ENCODE measurements at regions not wholly inside any gene's neighbourhood (a gene's known extent, or its start where the extent isn't known, plus 50 kb on each side); places are given as distances from the start of the nearest gene placed in this dataset.
A peak's percentile ranks its signal among the peaks of the same experiment; 100 is the strongest.

DNA sequence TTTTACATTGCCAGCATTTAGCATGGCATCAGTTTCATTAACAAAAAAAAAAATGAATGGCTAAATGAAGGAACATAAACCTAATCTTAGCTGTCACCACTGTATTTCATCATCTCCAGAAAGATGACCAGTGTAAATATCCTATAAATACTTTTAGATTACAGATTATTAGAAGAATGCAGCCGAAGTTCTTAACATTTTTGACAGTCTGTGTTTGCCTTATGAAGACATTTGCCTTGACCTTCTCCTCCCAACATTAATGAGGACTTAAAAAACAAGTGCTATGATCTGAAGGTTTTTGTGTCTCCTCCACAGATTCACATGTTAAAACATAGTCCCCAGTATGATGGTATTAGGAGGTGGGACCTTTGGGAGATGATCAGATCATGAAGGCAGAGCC, 253.0 kb downstream of the SNAPC1 start:
- TF ChIP-seq RAD21 (IDR thresholded peaks at IDR 0.05; ENCODE audit: low read length), result no peak
- TF ChIP-seq CHD1 (IDR thresholded peaks at IDR 0.05; ENCODE audit: low read depth, low read length), result no peak
- peak; percentile 42; the same call in 1 of the 2 replicates for TF ChIP-seq CEBPB (IDR thresholded peaks at IDR 0.05; ENCODE audit: low read depth, low read length)
- TF ChIP-seq SMC3 (IDR thresholded peaks at IDR 0.05; ENCODE audit: low read depth, low read length), result no peak
- TF ChIP-seq, protein P1, sequence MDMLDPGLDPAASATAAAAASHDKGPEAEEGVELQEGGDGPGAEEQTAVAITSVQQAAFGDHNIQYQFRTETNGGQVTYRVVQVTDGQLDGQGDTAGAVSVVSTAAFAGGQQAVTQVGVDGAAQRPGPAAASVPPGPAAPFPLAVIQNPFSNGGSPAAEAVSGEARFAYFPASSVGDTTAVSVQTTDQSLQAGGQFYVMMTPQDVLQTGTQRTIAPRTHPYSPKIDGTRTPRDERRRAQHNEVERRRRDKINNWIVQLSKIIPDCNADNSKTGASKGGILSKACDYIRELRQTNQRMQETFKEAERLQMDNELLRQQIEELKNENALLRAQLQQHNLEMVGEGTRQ (IDR thresholded peaks at IDR 0.05; ENCODE audit: low read depth, low read length), result no peak
- no peak for TF ChIP-seq BHLHE40 (IDR thresholded peaks at IDR 0.05; ENCODE audit: low read depth, low read length)
- no peak for TF ChIP-seq POLR2A (IDR thresholded peaks at IDR 0.05; ENCODE audit: low read depth, low read length)
- TF ChIP-seq RCOR1 (IDR thresholded peaks at IDR 0.05; ENCODE audit: insufficient replicate concordance, low read length), result no peak
- dilution Hi-C loops (cut with HindIII; ENCODE audit: low sequenced_read_pairs, unreplicated experiment) (no loop called here), in situ Hi-C loops (cut with MboI; ENCODE audit: low sequenced_read_pairs) (no loop called here), intact Hi-C loops (cut with micrococcal nuclease) (no loop called here)
- H3K18ac ChIP-seq (ENCODE audit: low read depth, low read length), result peak overlapping the region; percentile 77
- H3K79me1 ChIP-seq (ENCODE audit: low read depth in 1 of 2, low read length in 2 of 2), result no peaks in the 10 kb centered on the region
- H3K9me3 ChIP-seq (ENCODE audit: control insufficient read depth, insufficient read depth, low read length), result peaks cover 4% of the 10 kb centered on the region; the same call in 1 of the 2 replicates
- H3K23ac ChIP-seq (ENCODE audit: low read depth, low read length), result peak overlapping the region; percentile 79; the same call in 1 of the 2 replicates
- no TSS peak for BruUV-seq (replicated peaks)
- peak overlapping the region; percentile 16; the same call in 1 of the 2 replicates for H3K56ac ChIP-seq (ENCODE audit: extremely low read depth, insufficient read depth, low read length)
- no peak overlapping the region for H3K4me3 ChIP-seq (ENCODE audit: insufficient read depth, low read depth, low read length)
- peak overlapping the region; percentile 40 for H2AK5ac ChIP-seq (ENCODE audit: low read depth, low read length)
- peak overlapping the region; percentile 3; the same call in 1 of the 2 replicates for H3K4me2 ChIP-seq (ENCODE audit: low read depth, low read length)
- H4K8ac ChIP-seq (ENCODE audit: low read depth in 2 of 2, low read length in 2 of 2), result peak overlapping the region; percentile 49 to 62; a peak in 3 of 4 replicates
- H4K91ac ChIP-seq (ENCODE audit: insufficient read depth, low read depth, low read length), result peak overlapping the region; percentile 90
- H3K27me3 ChIP-seq (ENCODE audit: control insufficient read depth, insufficient read depth, low read length), result no peaks in the 10 kb centered on the region
- DNase-seq (peak; percentile 45), ATAC-seq (ENCODE audit: low read depth) (peak; percentile 66)
- H2AK9ac ChIP-seq (replicated peaks; ENCODE audit: low read depth, low read length, poor library complexity), result no peak overlapping the region
- POLR2A ChIA-PET (ENCODE audit: unreplicated experiment), result no interaction called here
- H3K36me3 ChIP-seq (ENCODE audit: control insufficient read depth, insufficient read depth, low read length), result no peaks in the 10 kb centered on the region
- H4K5ac ChIP-seq (ENCODE audit: low read depth, low read length), result peak overlapping the region; percentile 74
- H3K9ac ChIP-seq (ENCODE audit: low read depth, low read length), result no peak overlapping the region
- H4K20me1 ChIP-seq (ENCODE audit: insufficient read depth, low read length), result no peaks in the 10 kb centered on the region
- H2BK20ac ChIP-seq (ENCODE audit: low read depth, low read length), result peak overlapping the region; percentile 86
- peak overlapping the region; percentile 84; the same call in 1 of the 2 replicates for H3K4ac ChIP-seq (ENCODE audit: low read depth, low read length)
- WGBS, 2 experiments (ENCODE audit: extremely low coverage in 2 of 2, insufficient read length in 1 of 2), result no CpG with 5 or more reads among the region's 1 CpG
- peak overlapping the region; percentile 67 for H3K14ac ChIP-seq (replicated peaks; ENCODE audit: low read depth, low read length)
- H2BK15ac ChIP-seq (ENCODE audit: low read depth, low read length), result peak overlapping the region; percentile 75; the same call in 2 of the 3 replicates
- peaks cover 6% of the 10 kb centered on the region; the same call in 1 of the 2 replicates for H3K4me1 ChIP-seq (ENCODE audit: control insufficient read depth, insufficient read depth, low read length)
- peak overlapping the region; percentile 64; the same call in 1 of the 2 replicates for H3K27ac ChIP-seq (ENCODE audit: insufficient read depth, low read length)
- CTCF ChIA-PET, result no interaction called here
- peak overlapping the region; percentile 15 for H2AFZ ChIP-seq (replicated peaks; ENCODE audit: low read length, poor library complexity)
- peak overlapping the region; percentile 84 for H2BK5ac ChIP-seq (ENCODE audit: low read depth, low read length, poor library complexity, severe bottlenecking)
- H3K9me1 ChIP-seq (ENCODE audit: insufficient read depth, low read length), result no peaks in the 10 kb centered on the region
- H2BK120ac ChIP-seq (ENCODE audit: low read depth, low read length), result peak overlapping the region; percentile 91

Data from IMR-90 (cell line).